ENCODE measurements at regions not wholly inside any gene's neighbourhood (a gene's known extent, or its start where the extent isn't known, plus 50 kb on each side); places are given as distances from the start of the nearest gene placed in this dataset.
"Not testable (repeated sequence)": the region's sequence is repeated elsewhere in the genome, so short reads cannot be mapped to it uniquely, and the experiment has no call there.

GRCh38 chr5:15384176-15384575 lies 115.8 kb upstream of the FBXL7 start:
- no peak for DNase-seq (ENCODE audit: low read depth)

- DNase-seq (ENCODE audit: low read depth): no peak
Measured at GRCh38 chr5:15383469-15383868, 116.5 kb upstream of the FBXL7 start.

- no peak for DNase-seq (ENCODE audit: low read depth)
Measured at GRCh38 chr5:15383021-15383420, 117.0 kb upstream of the FBXL7 start.

DNA sequence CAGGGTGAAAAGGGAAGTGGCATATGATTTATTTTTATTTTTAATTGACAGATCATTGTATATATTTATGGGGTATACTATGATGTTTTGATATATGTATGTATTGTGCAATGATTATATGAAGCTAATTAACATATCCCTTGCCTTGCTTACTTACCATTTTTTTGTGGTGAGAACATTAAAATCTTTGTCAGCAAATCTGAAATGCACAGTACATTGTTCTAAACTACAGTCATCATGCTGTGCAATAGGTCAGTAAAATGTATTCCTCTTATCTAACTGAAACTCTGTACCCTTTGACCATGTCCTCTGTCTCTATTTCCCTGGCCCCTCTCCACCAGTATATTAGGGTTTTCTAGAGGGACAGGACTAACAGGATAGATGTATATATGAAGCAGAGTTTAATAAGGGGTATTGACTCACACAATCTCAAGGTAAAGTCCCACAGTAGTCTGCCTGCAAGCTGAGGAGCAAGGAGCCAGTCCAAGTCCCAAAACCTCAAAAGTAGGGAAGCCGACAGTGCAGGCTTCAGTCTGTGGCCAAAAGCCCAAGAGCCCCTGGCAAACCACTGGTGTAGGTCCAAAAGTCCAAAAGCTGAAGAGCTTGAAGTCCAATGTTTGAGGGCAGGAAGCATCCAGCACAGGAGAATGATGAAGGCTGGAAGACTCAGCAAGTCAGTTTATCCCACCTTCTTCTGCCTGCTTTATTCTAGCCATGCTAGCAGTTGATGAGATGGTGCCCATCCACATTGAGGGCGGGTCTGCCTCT lies 122.2 kb upstream of the FBXL7 start:
- no peak for DNase-seq (ENCODE audit: low read depth)

GRCh38 chr5:15376803-15377202 lies 123.2 kb upstream of the FBXL7 start:
- DNase-seq (ENCODE audit: low read depth): no peak

DNA sequence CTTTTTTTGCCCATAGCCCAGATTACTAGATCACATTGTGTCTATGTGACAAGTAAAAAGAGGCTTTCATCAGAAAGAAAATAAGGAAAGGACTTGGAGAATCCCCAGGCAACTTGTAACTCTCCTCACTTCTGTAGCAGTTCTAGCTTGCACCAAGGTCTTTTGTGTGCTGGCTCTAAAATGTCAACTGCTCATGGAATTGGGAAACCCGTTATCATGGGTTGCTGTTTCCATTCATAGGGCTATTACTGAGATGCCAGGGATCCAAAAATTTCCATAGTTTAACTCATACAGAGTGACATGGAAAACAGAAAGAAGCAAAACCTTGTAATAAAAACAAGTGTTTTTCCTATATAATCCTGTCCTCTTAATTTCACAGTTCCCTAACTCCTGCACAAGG lies 123.9 kb upstream of the FBXL7 start:
- DNase-seq (ENCODE audit: low read depth): no peak

DNA sequence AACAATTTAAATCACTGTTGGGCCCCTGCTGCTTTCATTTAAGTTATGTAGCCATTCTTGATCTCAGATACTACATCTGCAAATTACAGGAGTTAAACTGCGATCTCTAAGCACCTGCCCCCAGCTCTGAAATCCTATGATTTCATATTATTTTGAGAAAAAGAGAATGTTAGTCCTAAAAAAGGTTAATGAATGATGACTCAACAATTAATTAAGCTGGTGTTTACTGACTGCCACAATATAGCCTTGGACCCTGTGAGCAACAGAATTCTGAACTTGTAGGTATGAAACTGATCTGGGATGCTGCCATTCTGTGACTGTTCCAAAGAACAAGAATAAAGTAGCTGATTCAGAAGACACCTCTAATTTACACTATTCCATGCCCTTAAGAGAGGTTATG lies 124.4 kb upstream of the FBXL7 start:
- DNase-seq (ENCODE audit: low read depth): no peak

- DNase-seq (ENCODE audit: low read depth): no peak
Measured at GRCh38 chr5:15374886-15375285, 125.1 kb upstream of the FBXL7 start.

- no peak for DNase-seq (ENCODE audit: low read depth)
Measured at GRCh38 chr5:15373151-15373550, 126.8 kb upstream of the FBXL7 start.

DNA sequence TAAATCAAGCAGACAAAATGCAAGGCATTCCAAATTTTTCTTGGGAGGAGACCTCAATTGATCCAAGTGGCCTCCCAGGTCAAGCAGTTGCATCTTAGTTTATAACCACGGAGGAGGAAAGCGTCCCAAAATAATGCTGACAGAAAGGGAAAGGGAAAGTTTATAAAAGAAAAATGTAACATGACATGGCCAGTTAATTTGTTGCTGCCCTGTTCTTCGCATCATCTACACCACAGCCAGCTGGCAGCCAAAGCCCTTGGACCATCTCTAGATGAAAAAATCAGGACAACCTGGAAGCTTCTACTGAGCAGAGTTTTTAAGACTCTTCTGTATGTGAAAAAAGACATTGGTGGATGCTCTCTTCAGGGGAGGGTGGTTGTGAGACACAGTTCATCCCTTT lies 128.8 kb upstream of the FBXL7 start:
- DNase-seq (ENCODE audit: low read depth): no peak

DNA sequence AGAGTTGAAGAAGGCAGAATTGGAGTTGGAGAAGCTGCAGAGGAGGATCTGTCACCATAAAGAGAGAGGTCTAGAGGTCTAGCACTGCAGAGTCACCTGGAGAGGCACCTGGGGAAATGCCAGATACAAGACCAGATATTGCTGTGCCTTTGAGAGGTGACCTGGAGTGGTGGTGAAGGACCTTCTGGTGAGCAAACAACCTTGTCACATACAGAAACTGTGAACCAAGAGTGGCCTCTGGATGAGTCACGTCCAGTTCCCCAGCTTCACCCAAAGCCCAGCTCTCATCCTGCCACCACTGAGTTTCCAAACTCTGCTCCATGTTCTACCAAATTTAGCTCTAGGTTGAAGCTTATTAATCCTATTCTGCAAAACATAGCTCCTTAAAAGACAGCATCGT lies 131.1 kb upstream of the FBXL7 start:
- DNase-seq (ENCODE audit: low read depth): no peak

DNA sequence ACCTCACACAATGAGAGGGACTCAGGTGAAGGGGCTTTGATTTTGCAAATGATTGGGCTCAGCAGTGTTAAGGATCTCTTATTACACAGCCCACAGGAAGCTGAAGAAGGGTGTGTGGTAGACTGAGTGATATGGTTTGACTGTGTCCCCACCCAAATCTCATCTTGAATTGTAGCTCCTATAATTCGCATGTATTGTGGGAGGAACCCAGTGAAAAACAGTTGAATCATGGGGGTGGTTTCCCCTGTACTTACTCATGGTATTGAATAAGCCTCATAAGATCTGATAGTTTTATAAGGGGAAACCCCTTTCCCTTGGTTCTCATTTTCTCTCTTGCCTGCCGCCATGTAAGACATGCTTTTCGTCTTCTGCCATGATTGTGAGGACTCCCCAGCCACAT lies 132.5 kb upstream of the FBXL7 start:
- no peak for DNase-seq (ENCODE audit: low read depth)

- DNase-seq (ENCODE audit: low read depth): no peak
Measured at GRCh38 chr5:15366676-15367391, 133.1 kb upstream of the FBXL7 start.

GRCh38 chr5:15365070-15365469 lies 134.9 kb upstream of the FBXL7 start:
- no peak for DNase-seq (ENCODE audit: low read depth)

DNA sequence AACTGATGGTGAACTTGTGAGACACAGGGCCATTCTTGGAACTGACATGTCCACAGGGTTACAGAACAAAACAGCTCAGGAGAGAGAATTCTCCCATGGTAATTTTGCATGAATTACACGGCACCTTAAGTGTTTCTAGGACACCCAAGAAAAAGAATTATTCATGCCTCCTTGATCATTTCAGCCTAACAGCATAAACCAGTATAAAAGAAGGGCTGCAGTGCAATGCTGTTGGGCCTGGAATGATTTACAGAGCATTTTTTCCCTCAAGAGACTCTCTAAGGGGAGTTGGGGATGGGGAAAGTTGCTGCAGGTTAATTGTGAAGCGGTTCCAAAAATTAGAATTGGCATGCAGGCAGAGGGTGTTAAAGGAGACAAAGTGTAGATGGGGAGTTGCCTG lies 136.4 kb upstream of the FBXL7 start:
- DNase-seq (ENCODE audit: low read depth): no peak

- not testable (repeated sequence) for DNase-seq (ENCODE audit: low read depth)
Measured at GRCh38 chr5:15357092-15357453, 142.9 kb upstream of the FBXL7 start.

GRCh38 chr5:15356308-15357091 lies 143.5 kb upstream of the FBXL7 start:
- not testable (repeated sequence) for DNase-seq (ENCODE audit: low read depth)

- no peak for DNase-seq (ENCODE audit: low read depth)
Measured at GRCh38 chr5:15354021-15354420, 146.0 kb upstream of the FBXL7 start.

DNA sequence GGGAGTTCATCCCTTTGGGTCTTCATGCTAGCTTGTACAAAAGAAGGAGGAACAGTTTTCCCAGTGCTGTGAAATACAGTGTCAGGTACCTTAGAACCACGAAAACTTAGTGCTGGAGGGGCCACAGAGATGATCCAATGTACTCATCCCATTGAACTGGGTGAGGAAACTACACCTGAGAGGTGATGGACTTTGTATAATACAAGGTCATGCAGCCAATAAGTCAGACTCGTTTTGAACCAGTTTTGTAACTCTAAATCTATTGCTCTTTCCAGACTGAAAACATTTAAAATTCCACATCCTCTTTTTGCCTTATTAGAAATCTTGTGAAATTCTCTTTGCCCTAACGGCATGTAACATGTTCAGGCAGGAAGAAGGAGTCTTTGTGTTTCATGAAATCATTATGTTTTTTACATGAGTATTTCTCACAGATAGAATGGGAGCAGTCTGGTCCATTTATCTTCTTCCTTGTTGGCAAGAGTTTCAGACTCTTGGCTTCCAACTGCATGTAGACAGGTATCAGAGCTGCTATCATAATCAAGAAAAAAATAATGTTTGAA lies 146.8 kb upstream of the FBXL7 start:
- DNase-seq (ENCODE audit: low read depth): no peak

DNA sequence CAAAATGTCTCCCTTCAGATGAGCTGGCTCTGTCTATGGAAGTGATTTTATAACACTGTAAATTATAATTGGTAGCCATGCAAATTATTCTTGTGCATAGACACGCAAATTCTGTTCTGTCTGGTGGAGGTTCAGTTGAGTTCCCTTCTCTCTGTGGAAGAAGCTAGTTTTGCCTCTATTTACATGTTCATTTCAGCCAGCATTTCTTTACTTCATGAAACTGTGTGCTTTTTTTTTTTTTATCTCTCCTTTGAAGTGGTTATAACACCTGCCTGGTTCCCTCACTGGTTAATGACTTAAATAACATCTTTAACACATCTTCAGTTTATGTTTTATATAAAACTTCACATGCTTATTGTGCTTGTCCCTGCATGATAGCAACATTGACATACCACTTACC lies 149.4 kb upstream of the FBXL7 start:
- no peak for DNase-seq (ENCODE audit: low read depth)

GRCh38 chr5:15346738-15347137 lies 153.2 kb upstream of the FBXL7 start:
- DNase-seq (ENCODE audit: low read depth): no peak

DNA sequence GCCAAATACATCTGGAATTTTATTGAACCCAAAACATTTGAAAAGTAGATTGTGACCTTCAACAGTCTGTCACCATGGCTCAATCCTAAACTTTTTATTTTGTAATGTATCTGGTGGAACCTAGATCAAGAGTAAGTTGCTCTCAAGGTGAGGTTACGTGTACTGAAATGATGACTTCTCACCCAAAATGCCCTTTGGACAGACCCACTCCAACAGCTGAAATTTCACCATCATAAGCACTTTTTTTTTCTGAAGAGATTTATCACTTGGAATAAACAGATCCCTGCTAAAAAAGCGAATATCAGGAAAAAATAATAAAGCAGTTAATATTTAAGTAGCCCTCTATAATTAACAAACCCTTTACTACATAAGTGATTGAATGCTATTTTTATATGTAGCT lies 155.0 kb upstream of the FBXL7 start:
- no peak for DNase-seq (ENCODE audit: low read depth)

GRCh38 chr5:15338546-15338945 lies 161.4 kb upstream of the FBXL7 start:
- DNase-seq (ENCODE audit: low read depth): no peak

Data from renal cortical epithelial cell (primary cell).